ENCODE measurements at regions not wholly inside any gene's neighbourhood (a gene's known extent, or its start where the extent isn't known, plus 50 kb on each side); places are given as distances from the start of the nearest gene placed in this dataset.

- TF ChIP-seq CHD7 (IDR thresholded peaks at IDR 0.05; ENCODE audit: low read depth, low read length) (no peak), ZNF431 (CRISPR knock-in tag; IDR thresholded peaks at IDR 0.05) (no peak), MTA1 (IDR thresholded peaks at IDR 0.05; ENCODE audit: borderline replicate concordance) (no peak), LARP7 (IDR thresholded peaks at IDR 0.05) (no peak)
These were observed 103.7 kb upstream of the TARS1 start (continued) for GRCh38 chr5:33336891-33337636.
